Breast epithelium (tissue), 4 donors: ENCODE measurements at regions not wholly inside any gene's neighbourhood (a gene's known extent, or its start where the extent isn't known, plus 50 kb on each side); places are given as distances from the start of the nearest gene placed in this dataset.
"Not testable (repeated sequence)": the region's sequence is repeated elsewhere in the genome, so short reads cannot be mapped to it uniquely, and the experiment has no call there.

Experiments used
- DNase-seq, 2 donors: peaks; one replicate each; pipeline ENCODE4 v3.0.0-alpha.2; 2019; ENCODE audit warnings: low spot score in 2 of 2
- H3K27ac ChIP-seq, 2 donors: fragments of 200-600 bp; sonication (generic) in 1 of 2; one replicate each; pipeline ENCODE4 v1.5.1; 2016 to 2019; ENCODE audit warnings: mild to moderate bottlenecking in 1 of 2
- H3K27me3 ChIP-seq, 2 donors: fragments of 200-600 bp; sonication (generic) in 1 of 2; one replicate each; pipeline versions ENCODE4 v1.5.1 to v1.6.0; 2017 to 2019; ENCODE audit warnings: control low read depth in 1 of 2, mild to moderate bottlenecking in 1 of 2
- H3K36me3 ChIP-seq: fragments of 200-600 bp; one replicate; pipeline ENCODE4 v1.5.1; 2019
- H3K4me1 ChIP-seq, 2 donors: fragments of 200-600 bp; sonication (generic); one replicate each; pipeline ENCODE4 v1.5.1; 2016 to 2019; ENCODE audit warnings: control low read depth in 1 of 2
- H3K4me3 ChIP-seq, 3 donors: fragments of 200-600 bp; sonication (generic); 1 replicate in 2 of 3; 2 replicates in 1 of 3; pipeline ENCODE4 v1.5.1; 2016 to 2019; ENCODE audit warnings: mild to moderate bottlenecking in 3 of 3, moderate library complexity in 2 of 3
- H3K9me3 ChIP-seq, 2 donors: fragments of 200-600 bp; sonication (generic) in 1 of 2; one replicate each; pipeline ENCODE4 v1.5.1; 2016 to 2019; ENCODE audit warnings: control low read depth in 1 of 2
- POLR2A ChIP-seq: fragments of 450-650 bp; IDR thresholded peaks from one replicate; pipeline ENCODE4 v1.6.1; 2016; ENCODE audit warnings: antibody characterized with exemption, mild to moderate bottlenecking, moderate library complexity
- POLR2AphosphoS5 ChIP-seq, 3 donors: sonication (generic); formaldehyde crosslinking; IDR thresholded peaks; one replicate each; pipeline ENCODE4 v1.6.1; 2017; ENCODE audit warnings: antibody characterized with exemption in 3 of 3
- intact Hi-C: fragments of 100-400 bp; cut with DNase I; formaldehyde crosslinking; loops from one replicate; pipeline ENCODE4 v1.15.1; 2023; ENCODE audit warnings: low total_unique reads
- TF ChIP-seq, protein P1 (sequence below), 3 donors: fragments of 450-650 bp; IDR thresholded peaks; one replicate each; pipeline ENCODE4 v1.5.1; 2016 to 2017; ENCODE audit warnings: antibody characterized with exemption in 3 of 3, mild to moderate bottlenecking in 3 of 3, moderate library complexity in 3 of 3

DNA sequence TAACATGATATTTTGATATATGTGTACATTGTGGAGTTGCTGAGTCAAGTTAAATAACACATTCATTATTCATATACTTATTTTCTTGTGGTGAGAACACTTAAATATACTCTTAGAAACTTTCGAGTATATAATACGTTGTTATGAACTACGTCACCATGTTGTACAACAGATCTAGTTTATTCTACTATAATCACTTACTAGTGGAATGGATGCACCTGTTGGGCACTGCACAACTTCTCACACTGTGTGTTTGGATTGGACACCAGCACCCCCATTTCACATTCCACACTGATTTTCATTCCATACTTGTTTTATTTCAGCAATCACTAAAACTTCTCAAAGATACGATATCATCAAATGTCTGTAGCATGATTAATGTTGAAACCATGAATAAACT, 407.3 kb downstream of the RPS24 start:
- Histone ChIP-seq H3K4me3 (no peak overlapping the region), H3K9me3 (no peaks in the 10 kb centered on the region), H3K27me3 (no peaks in the 10 kb centered on the region), H3K4me1 (no peaks in the 10 kb centered on the region), H3K27ac (no peak overlapping the region), H3K36me3 (no peaks in the 10 kb centered on the region)
- TF ChIP-seq, protein P1, sequence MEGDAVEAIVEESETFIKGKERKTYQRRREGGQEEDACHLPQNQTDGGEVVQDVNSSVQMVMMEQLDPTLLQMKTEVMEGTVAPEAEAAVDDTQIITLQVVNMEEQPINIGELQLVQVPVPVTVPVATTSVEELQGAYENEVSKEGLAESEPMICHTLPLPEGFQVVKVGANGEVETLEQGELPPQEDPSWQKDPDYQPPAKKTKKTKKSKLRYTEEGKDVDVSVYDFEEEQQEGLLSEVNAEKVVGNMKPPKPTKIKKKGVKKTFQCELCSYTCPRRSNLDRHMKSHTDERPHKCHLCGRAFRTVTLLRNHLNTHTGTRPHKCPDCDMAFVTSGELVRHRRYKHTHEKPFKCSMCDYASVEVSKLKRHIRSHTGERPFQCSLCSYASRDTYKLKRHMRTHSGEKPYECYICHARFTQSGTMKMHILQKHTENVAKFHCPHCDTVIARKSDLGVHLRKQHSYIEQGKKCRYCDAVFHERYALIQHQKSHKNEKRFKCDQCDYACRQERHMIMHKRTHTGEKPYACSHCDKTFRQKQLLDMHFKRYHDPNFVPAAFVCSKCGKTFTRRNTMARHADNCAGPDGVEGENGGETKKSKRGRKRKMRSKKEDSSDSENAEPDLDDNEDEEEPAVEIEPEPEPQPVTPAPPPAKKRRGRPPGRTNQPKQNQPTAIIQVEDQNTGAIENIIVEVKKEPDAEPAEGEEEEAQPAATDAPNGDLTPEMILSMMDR (IDR thresholded peaks at IDR 0.05): no peak
- TF ChIP-seq POLR2AphosphoS5 (IDR thresholded peaks at IDR 0.05) (no peak), POLR2A (no peak)
- DNase-seq: no peak
- intact Hi-C loops: no loop called here

DNA sequence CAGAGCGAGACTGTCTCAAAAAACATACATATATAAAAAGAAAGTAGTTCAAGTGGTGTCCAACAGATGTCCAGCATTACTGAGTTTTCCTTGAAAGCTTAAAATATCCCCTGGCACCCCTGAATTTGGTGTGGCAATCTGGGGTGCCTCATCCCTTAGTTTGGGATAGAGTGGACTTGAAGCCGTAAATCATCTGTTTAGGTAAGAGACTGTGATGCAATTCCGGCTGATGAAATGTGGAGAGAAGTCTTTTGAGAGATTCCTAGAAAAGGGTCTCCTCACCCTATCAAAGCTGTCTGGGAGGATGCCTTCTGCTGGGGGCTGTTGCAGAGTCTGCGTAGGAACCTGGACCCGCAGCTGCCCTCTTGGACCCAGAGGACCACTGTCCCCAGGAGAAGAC, 408.0 kb downstream of the RPS24 start:
- intact Hi-C loops: no loop called here
- Histone ChIP-seq H3K4me3 (no peak overlapping the region), H3K27me3 (no peaks in the 10 kb centered on the region), H3K27ac (no peak overlapping the region), H3K4me1 (no peaks in the 10 kb centered on the region), H3K9me3 (no peaks in the 10 kb centered on the region), H3K36me3 (no peaks in the 10 kb centered on the region)
- DNase-seq: no peak
- no peak for TF ChIP-seq POLR2A
- TF ChIP-seq POLR2AphosphoS5 (IDR thresholded peaks at IDR 0.05): no peak
- TF ChIP-seq, protein P1 (IDR thresholded peaks at IDR 0.05): no peak

DNA sequence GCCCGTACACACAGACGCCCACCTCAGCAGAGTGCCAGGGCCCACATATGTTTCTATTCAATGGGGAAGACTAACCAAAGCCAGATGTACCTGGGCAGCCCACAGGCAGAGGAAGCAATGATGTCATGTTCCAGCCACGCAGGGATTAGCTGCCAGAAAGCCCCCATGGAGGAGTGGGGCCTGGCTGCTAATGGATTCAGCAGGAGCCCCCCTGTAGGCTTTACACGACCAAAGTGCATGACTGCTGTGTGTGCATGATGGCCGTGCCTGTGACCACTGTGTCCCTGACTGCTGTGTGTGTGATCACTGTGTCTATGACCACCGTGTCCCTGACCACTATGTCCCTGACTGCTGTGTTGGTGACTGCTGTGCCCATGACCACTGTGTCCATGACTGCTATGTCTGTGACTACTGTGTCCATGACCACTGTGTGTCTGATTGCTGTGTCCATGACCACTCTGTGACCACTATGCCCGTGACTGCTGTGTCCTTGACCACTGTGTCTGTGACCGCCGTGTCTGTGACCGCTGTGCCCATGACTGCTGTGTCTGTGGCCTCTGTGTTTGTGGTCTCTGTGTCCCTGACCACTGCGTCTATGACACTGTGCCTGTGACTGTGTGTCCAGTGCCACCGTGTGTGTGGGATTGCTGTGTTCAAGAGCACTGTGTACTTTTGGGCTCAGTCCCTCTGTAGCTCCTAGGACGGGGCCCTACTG, 409.3 kb downstream of the RPS24 start:
- H3K27ac ChIP-seq: no peak overlapping the region
- no peaks in the 10 kb centered on the region for H3K27me3 ChIP-seq
- intact Hi-C loops: no loop called here
- no peak for DNase-seq
- TF ChIP-seq POLR2AphosphoS5 (IDR thresholded peaks at IDR 0.05) (no peak), POLR2A (no peak)
- TF ChIP-seq, protein P1 (IDR thresholded peaks at IDR 0.05): no peak
- H3K4me1 ChIP-seq: no peaks in the 10 kb centered on the region
- H3K4me3 ChIP-seq: no peak overlapping the region
- H3K9me3 ChIP-seq: no peaks in the 10 kb centered on the region
- H3K36me3 ChIP-seq: no peaks in the 10 kb centered on the region

DNA sequence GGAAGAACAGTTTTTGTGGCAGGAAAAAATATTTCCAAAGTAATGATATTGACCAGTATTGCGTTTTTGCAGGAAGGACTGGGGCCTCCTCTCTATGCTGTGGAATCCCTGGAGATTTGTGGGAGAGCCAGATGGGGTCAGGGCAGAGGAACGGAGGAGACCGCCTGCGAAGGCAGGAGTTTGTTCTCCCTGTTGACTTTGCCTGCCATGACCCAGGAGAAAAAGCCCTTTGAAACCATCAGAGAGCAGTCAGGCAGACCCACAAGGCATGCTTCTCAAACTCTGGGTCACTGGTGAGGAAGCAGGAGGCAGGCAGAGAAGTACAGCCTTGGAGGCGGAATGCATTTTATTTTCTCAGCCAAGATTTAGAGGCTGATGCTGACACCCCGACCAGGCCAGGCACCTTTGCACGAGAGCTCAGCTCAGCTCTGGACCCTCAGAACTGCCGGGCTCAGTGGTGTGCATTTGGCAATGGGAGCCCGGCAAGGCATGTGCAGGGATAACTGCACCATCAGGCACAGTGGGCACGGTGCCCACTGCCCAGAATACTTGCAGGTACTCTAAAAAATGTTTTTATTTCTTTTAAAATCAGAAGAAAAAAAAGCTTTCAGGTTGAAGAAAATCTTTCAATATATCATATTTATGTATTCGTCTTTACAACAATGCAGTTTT, 410.4 kb downstream of the RPS24 start:
- intact Hi-C loops: loop anchor here (2.0 kb wide), 1 partner anchor 65 kb away; no protein-coding TSS in a partner anchor
- Histone ChIP-seq H3K27me3 (no peaks in the 10 kb centered on the region), H3K9me3 (no peaks in the 10 kb centered on the region), H3K36me3 (no peaks in the 10 kb centered on the region), H3K4me3 (no peak overlapping the region), H3K4me1 (no peaks in the 10 kb centered on the region), H3K27ac (no peak overlapping the region)
- TF ChIP-seq POLR2A: no peak
- TF ChIP-seq, protein P1 (IDR thresholded peaks at IDR 0.05): no peak
- no peak for TF ChIP-seq POLR2AphosphoS5 (IDR thresholded peaks at IDR 0.05)
- no peak for DNase-seq

- not testable (repeated sequence) for H3K4me1 ChIP-seq, H3K4me3 ChIP-seq, H3K9me3 ChIP-seq, DNase-seq, H3K27ac ChIP-seq, H3K36me3 ChIP-seq, H3K27me3 ChIP-seq
- intact Hi-C loops: loop anchor here (2.0 kb wide), 1 partner anchor 66 kb away; no protein-coding TSS in a partner anchor
Measured at GRCh38 chr10:78444741-78445140, 411.1 kb downstream of the RPS24 start.
